Mammary epithelial cell (primary cell): ENCODE measurements at regions not wholly inside any gene's neighbourhood (a gene's known extent, or its start where the extent isn't known, plus 50 kb on each side); places are given as distances from the start of the nearest gene placed in this dataset.

Experiments
- CTCF ChIP-seq, 2 donors: IDR thresholded peaks in 1 of 2; conservative IDR thresholded peaks in 1 of 2; 2 replicates each; pipeline ENCODE4 v1.5.1; 2011 to 2012; ENCODE audit warnings: inconsistent platforms in 2 of 2, low read length in 2 of 2, mild to moderate bottlenecking in 2 of 2, control low read depth in 1 of 2, low read depth in 1 of 2; ENCODE audit not compliant: insufficient read depth in 1 of 2; ENCODE audit errors: extremely low read depth in 1 of 2
- EZH2 ChIP-seq: IDR thresholded peaks from 2 replicates; pipeline ENCODE4 v1.6.1; 2012; ENCODE audit warnings: low read length, inconsistent platforms, borderline replicate concordance

- no peak for TF ChIP-seq CTCF (conservative IDR thresholded peaks at IDR 0.05 in 1 of 2, IDR thresholded peaks at IDR 0.05 in 1 of 2; ENCODE audit: extremely low read depth in 1 of 2, insufficient read depth in 1 of 2, low read depth in 1 of 2, low read length in 2 of 2)
- no peak for TF ChIP-seq EZH2
Observed at GRCh38 chr14:40955131-40955505, 651.6 kb upstream of the LRFN5 start.
